ENCODE measurements at regions not wholly inside any gene's neighbourhood (a gene's known extent, or its start where the extent isn't known, plus 50 kb on each side); places are given as distances from the start of the nearest gene placed in this dataset.

DNA sequence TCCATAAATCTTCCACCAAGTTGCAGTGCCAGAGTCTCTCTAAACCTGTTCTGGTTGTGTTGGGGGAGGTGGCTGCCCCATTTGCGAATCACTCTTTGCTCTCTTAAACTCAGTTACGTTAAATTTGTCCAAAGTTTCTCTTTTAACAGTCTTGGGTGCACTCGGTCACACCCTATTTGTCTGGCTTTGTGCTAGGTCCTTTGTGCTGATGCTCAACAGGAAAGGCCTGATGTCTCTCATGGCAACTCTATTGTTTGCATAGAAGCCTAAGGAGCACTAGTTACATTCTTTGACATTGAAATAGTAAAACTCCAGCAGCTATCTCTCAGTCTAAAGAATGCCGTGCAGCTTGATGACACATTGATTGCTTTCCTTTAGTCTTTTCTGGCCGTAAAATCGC, 105.1 kb downstream of the TRMT11 start:
- no peaks in the 10 kb centered on the region for H3K9me3 ChIP-seq
- H3K27me3 ChIP-seq: peaks cover 0 to 4% (median 0%) of the 10 kb centered on the region in 9 donors
- peak in 1 of 4 donors; percentile 52 for ATAC-seq
- H3K36me3 ChIP-seq: no peaks in the 10 kb centered on the region
- DNase-seq: no peak
- 58 to 82% (median 75%) methylated on average over 6 of the region's 6 CpGs for WGBS, 4 donors
- intact Hi-C loops (cut with DNase I): no loop called here
- H3K27ac ChIP-seq: no peak overlapping the region
- TF ChIP-seq POLR2A (IDR thresholded peaks at IDR 0.05): no peak
- TF ChIP-seq, protein P1, sequence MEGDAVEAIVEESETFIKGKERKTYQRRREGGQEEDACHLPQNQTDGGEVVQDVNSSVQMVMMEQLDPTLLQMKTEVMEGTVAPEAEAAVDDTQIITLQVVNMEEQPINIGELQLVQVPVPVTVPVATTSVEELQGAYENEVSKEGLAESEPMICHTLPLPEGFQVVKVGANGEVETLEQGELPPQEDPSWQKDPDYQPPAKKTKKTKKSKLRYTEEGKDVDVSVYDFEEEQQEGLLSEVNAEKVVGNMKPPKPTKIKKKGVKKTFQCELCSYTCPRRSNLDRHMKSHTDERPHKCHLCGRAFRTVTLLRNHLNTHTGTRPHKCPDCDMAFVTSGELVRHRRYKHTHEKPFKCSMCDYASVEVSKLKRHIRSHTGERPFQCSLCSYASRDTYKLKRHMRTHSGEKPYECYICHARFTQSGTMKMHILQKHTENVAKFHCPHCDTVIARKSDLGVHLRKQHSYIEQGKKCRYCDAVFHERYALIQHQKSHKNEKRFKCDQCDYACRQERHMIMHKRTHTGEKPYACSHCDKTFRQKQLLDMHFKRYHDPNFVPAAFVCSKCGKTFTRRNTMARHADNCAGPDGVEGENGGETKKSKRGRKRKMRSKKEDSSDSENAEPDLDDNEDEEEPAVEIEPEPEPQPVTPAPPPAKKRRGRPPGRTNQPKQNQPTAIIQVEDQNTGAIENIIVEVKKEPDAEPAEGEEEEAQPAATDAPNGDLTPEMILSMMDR (IDR thresholded peaks at IDR 0.05): no peak
- H3K4me3 ChIP-seq: no peak overlapping the region
- H3K4me1 ChIP-seq: no peaks in the 10 kb centered on the region

DNA sequence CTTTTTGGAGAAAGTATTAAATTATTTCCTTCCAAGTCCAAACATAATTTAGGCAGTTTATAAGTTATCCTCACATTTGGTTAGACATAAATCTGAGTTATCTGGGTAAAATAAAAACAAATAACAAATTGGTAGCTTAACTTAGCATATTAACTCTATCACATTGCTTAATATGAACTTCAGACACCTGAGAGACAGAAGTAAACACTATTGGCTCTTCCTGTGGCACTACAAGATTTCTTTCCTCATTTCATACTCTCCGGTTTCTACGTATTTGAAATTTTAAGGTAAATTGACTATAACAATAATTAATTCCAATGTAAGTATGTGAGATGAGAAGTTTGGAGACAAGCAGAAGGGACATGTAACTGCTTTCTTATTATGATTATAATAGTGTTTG, 106.8 kb downstream of the TRMT11 start:
- intact Hi-C loops (cut with DNase I): no loop called here
- no peak overlapping the region for H3K27ac ChIP-seq
- H3K36me3 ChIP-seq: no peaks in the 10 kb centered on the region
- TF ChIP-seq, protein P1 (IDR thresholded peaks at IDR 0.05): no peak
- TF ChIP-seq POLR2A (IDR thresholded peaks at IDR 0.05): no peak
- no peaks in the 10 kb centered on the region for H3K4me1 ChIP-seq
- no peak overlapping the region for H3K4me3 ChIP-seq
- WGBS, 4 donors: 71 to 99% (median 98%) methylated on average over 2 of the region's 2 CpGs
- H3K27me3 ChIP-seq: peaks cover 0 to 4% (median 0%) of the 10 kb centered on the region in 9 donors
- DNase-seq (no peak), ATAC-seq (no peak)
- no peaks in the 10 kb centered on the region for H3K9me3 ChIP-seq

DNA sequence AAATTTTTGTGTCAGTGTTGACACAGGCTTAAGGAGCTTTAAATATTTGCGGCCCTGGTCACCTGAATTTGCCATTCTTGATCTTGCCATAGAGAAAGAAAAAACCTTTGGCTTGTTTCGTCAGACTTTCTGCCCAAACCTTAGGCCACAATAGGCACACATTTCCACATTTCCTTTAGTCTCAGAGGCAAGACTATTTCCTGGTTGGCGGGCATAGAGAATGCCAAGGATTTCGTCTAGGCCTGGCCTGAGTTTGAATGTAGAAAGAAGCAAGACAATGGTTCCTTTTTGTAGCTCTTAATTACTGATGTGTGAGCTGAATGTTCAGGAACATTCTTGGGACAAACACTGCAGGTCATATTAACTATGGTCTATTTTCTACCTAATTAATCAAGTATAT, 108.1 kb downstream of the TRMT11 start:
- no peaks in the 10 kb centered on the region for H3K4me1 ChIP-seq
- ATAC-seq: no peak
- no peak overlapping the region for H3K4me3 ChIP-seq
- WGBS, 4 donors: 89 to 95% (median 92%) methylated on average over 4 of the region's 4 CpGs
- peaks cover 0 to 9% (median 0%) of the 10 kb centered on the region in 9 donors for H3K27me3 ChIP-seq
- H3K36me3 ChIP-seq: no peaks in the 10 kb centered on the region
- TF ChIP-seq, protein P1 (IDR thresholded peaks at IDR 0.05): no peak
- no peak for TF ChIP-seq POLR2A (IDR thresholded peaks at IDR 0.05)
- DNase-seq: no peak
- intact Hi-C loops (cut with DNase I): no loop called here
- no peaks in the 10 kb centered on the region for H3K9me3 ChIP-seq
- H3K27ac ChIP-seq: no peak overlapping the region

DNA sequence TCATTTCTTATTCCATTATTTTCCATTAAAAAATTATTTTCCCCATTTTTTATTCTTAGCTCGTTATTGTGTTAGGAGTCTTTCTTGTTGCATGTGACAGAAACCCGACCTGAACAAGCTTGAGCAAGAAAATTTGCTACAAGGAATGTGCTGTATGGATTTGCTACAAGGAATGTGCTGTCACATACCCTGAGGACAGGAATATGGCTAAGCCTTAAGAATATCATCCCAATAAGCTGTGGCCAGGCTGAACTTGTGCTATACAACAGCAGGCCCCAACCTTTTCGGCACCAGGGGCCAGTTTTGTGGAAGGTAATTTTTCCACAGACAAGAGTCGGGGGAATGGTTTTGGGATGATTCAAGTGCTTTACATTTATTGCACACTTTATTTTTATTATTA, 114.0 kb downstream of the TRMT11 start:
- ATAC-seq (no peak), DNase-seq (no peak)
- Histone ChIP-seq H3K4me3 (no peak overlapping the region), H3K27me3 (peaks cover 0 to 22% (median 0%) of the 10 kb centered on the region in 9 donors), H3K36me3 (peaks cover 0 to 6% (median 0%) of the 10 kb centered on the region in 9 donors), H3K9me3 (peaks cover 0 to 9% (median 0%) of the 10 kb centered on the region in 12 donors), H3K4me1 (no peaks in the 10 kb centered on the region), H3K27ac (no peak overlapping the region)
- intact Hi-C loops (cut with DNase I): no loop called here
- no peak for TF ChIP-seq POLR2A (IDR thresholded peaks at IDR 0.05)
- WGBS, 4 donors: 94 to 98% (median 95%) methylated on average over 4 of the region's 4 CpGs

DNA sequence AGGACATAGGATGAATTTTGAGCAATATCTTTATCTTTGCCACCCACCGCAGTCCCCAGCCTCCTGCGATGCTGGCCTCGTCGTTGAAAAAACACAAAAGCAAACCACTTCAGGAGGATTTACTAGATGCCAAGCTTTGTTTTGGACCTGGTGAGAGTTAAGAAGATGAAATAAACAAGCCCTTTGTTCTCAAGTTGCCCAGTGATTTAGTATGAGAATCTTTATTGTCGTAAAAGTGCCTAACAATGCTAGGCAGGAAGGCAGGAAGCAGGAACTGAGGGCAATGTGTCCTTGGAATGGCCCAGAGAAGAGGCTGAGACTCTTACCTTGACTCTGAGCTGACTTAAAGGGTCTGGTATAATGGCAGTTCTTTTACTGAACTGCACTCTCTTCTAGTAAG, 116.0 kb downstream of the TRMT11 start:
- peaks cover 0 to 9% (median 0%) of the 10 kb centered on the region in 12 donors for H3K9me3 ChIP-seq
- intact Hi-C loops (cut with DNase I): no loop called here
- H3K4me3 ChIP-seq: no peak overlapping the region
- DNase-seq: no peak
- H3K27ac ChIP-seq: no peak overlapping the region
- peaks cover 0 to 38% (median 0%) of the 10 kb centered on the region in 9 donors for H3K27me3 ChIP-seq
- H3K4me1 ChIP-seq: peaks cover 0 to 2% (median 0%) of the 10 kb centered on the region in 12 donors
- 84 to 91% (median 90%) methylated on average over 5 of the region's 5 CpGs for WGBS, 4 donors
- TF ChIP-seq POLR2A (IDR thresholded peaks at IDR 0.05): no peak
- TF ChIP-seq, protein P1 (IDR thresholded peaks at IDR 0.05): no peak
- no peak for ATAC-seq
- peaks cover 0 to 6% (median 0%) of the 10 kb centered on the region in 9 donors for H3K36me3 ChIP-seq
